G401.6 (cell line): ENCODE measurements at regions not wholly inside any gene's neighbourhood (a gene's known extent, or its start where the extent isn't known, plus 50 kb on each side); places are given as distances from the start of the nearest gene placed in this dataset.

Source experiments
- FAIRE-seq: peaks from 2 replicates; lab custom pipeline; 2012; peaks lifted over from hg19 to GRCh38; lab: Jason Lieb, UNC

DNA sequence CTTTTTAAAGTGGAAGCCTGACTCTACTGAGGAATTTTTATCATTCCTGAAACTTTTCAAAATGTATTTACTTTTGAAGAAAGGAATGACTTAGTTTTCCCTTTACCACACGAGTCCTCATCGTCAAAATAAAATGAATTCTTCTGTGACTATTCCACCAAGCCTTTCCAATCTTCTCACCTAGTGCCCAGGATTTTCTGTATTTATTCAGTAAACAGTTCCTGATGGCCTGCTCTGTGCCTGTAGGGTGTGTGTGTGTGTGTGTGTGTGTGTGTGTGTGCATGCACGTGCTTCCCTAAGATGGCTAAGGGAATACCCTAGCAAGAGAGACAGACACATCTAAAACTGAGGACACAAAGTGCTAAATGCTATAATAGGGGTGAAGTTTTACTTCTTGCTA lies 395.0 kb upstream of the USP24 start:
- FAIRE-seq = no peak

DNA sequence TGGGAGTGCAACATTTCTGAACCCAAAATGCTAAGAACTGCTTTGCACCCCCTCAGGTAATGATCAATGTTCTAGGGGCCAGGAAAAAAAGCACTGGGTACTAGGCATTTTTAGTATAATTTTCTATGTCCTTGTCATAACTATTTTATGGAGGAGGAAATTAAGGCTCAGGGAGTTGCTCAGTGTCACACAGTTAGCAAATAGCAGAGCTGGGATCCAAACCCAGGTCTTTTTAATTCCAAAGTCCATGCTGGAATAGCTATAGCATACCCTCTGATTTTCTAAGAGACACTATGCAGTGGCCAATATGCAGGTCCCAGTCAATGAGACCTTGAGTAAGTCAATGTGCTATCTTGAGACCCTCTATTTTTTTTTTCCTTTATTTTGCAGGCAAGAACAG lies 394.5 kb upstream of the USP24 start:
- no peak for FAIRE-seq

DNA sequence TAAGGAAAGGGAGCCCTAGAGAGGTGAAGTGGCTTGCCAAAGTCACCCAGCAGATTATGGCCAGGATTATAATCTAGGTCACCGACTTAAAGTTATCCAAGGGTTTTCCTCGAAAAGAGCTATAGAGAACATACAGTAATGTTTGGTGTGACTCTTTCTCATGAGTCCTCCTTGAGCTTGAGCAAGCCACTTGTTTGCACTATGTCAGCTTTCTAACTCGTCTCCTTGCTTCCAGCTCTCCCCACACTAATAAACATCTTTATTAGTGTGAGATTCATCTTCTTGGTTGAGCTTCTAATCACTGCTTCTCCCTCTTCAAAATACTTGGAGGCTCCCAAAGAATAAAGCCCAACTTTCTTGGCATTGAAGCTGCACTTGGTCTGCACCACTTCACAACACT lies 390.0 kb upstream of the USP24 start:
- FAIRE-seq = no peak

- no peak for FAIRE-seq
These were observed 389.6 kb upstream of the USP24 start for GRCh38 chr1:55604749-55605148.

DNA sequence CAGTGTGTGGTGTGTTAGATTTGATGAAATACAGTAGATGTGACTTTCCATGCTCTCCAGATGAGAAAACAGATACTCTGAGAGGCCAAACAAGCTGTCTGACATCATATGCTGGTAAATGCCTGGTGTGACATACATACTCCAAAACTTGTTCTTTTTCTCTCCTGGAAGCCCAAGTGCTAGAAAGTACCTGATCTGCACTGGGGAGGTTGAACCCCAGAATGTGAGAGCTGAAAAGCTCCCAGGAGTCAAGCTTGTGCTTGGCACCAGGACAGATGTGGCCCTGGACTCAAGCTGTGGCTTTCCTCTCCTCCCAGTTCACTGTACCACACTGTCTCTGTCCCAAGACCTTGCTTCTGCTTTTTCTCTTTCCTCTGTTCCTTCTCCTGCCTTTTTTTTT lies 389.0 kb upstream of the USP24 start:
- FAIRE-seq = no peak

DNA sequence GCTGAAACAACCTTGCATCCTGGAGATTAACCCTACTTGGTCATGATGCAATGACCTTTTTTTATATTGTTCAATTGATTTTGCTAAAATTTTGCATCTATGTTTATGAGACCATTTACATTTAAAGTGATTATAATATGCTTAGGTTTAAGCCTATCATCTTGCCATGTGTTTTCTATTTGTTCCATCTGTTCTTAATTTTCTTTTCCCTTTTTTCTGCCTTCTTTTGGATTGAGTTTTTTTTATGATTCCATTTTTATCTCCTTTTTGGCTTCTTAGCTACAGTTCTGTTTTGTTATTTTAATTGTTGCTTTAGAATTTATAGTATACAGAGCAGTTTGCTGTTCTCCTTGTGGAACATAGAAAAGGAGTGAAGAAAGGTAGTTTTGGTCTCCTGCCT lies 385.1 kb upstream of the USP24 start:
- no peak for FAIRE-seq

DNA sequence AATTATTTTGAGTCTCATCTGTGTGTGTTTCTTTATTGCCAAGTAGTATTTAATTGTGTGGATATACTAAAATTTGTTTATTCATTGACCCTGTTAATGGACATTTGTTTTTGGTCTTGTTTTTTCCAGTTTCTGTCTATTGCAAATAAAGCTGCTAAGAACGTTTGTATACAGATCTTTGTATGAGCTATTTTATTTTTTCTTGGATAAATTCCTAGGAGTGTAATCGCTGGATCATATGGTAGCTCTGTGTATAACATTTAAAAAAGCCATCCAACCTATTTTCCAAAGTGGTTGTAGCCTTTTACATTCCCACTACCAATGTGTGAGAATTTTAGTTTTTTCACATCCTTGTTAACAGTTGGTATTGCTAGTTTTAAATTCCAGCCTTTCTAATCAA lies 382.7 kb upstream of the USP24 start:
- FAIRE-seq = no peak

- no peak for FAIRE-seq
These were observed 379.5 kb upstream of the USP24 start for GRCh38 chr1:55594701-55595100.

- FAIRE-seq = no peak
These were observed 378.1 kb upstream of the USP24 start for GRCh38 chr1:55593298-55593697.

GRCh38 chr1:55592122-55592521 lies 377.0 kb upstream of the USP24 start:
- no peak for FAIRE-seq

- FAIRE-seq = no peak
These were observed 374.6 kb upstream of the USP24 start for GRCh38 chr1:55589671-55590297.

GRCh38 chr1:55588309-55588708 lies 373.1 kb upstream of the USP24 start:
- FAIRE-seq = no peak

DNA sequence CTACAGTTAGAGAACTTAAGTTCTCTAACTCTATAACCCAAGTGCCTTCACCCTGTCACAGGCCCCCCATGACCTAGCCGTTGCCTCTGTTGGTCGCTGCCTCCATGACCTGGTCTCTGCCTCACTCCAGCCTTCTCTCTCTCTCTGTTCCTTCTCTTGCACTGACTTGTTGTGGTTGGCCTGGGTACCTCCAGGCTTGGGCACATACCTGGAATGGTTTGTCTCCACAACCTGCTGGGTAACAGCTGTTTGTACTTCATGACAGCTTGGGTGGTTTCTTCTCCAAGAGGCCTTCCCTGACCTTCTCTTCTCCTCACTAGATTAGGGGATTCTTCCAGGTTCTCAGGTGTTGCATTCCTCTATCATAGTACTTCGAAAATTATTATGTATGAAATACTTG lies 371.6 kb upstream of the USP24 start:
- no peak for FAIRE-seq

GRCh38 chr1:55585402-55585792 lies 370.2 kb upstream of the USP24 start:
- FAIRE-seq = no peak

- no peak for FAIRE-seq
These were observed 369.6 kb upstream of the USP24 start for GRCh38 chr1:55584526-55585401.

GRCh38 chr1:55582084-55582483 lies 366.9 kb upstream of the USP24 start:
- no peak for FAIRE-seq

GRCh38 chr1:55580845-55581332 lies 365.7 kb upstream of the USP24 start:
- FAIRE-seq = no peak

DNA sequence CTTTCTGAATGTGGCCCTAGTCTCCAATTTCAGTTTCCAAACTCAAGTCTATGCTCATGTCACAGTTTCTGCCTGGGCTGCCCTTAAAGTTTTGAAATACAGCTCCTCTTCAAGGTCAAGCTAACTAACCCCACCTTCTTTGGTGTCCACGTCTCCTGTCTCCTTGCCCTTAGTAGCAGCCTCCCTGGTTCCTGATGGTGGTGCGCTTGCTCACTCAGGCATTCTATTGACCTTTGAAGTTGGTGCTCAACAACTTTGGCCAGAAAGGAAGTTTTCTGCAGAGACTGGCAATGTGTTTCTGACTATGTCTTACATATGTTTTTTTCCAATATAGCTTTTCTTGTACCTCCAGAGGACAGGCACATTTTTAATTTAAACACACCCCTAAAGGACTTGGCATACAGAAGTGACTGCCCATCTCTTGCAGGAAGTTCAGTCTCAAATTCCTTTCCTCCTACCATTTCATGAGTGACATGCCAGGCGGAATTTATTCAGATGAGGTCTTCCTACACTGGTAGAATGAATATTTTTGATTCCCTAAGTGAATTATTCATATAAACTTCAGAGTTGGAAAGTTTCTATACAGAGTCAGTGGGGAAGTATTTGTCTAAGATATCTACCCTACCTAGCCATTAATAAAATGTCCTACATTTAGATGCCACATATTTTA lies 364.3 kb upstream of the USP24 start:
- no peak for FAIRE-seq

- FAIRE-seq = no peak
These were observed 363.5 kb upstream of the USP24 start for GRCh38 chr1:55578646-55579045.

DNA sequence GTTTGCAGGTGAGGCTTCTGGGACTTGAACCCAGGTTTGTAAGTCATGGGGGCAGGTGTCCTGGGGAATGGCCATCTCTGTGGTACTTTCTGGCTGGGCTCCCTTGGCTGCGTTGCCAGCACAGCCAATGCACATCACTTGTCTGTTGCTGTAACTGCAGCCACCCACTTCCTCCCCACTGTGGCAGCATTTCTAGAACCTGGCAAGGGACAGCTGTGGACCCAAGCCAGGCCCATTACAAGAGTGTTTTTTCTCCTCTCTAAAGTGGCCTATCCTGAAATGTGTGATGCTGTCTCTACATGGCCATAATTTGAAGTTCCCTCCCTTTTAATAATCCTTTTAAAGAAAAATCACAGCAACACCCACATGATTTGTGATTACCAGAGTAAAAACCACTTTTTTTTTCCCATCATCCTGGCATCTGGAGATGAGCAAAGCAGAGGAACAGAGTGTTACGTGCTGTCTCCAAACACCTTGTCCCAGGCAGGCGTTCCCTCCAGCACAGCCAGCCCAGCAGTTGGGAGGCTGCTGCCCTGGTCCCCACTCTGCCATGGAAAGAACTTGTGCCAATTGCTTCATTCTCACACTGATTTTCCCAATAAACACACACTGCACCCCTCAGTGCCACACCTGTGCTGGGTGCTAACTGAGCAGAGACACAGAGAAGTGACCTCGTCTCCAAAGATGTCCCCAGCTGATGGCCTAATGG lies 360.6 kb upstream of the USP24 start:
- no peak for FAIRE-seq

GRCh38 chr1:55574691-55575225 lies 359.6 kb upstream of the USP24 start:
- no peak for FAIRE-seq
